Panc1 (cell line): ENCODE measurements at regions not wholly inside any gene's neighbourhood (a gene's known extent, or its start where the extent isn't known, plus 50 kb on each side); places are given as distances from the start of the nearest gene placed in this dataset.

Experiments
- ATAC-seq: fragments of 200-7000 bp; cut with Tn5 transposase; 2 replicates; pipeline ENCODE4 v1.9.1; 2020; ENCODE audit warnings: mild to moderate bottlenecking, moderate library complexity
- BruUV-seq: library from RNA; stranded (reverse); fragments of 400-500 nt; replicated peaks from 2 replicates; lab custom pipeline; 2021; lab: Mats Ljungman, UMichigan
- CTCF ChIA-PET: fragments of 300-600 bp; sonication (Branson Sonifier 250); formaldehyde crosslinking; loops from one replicate; lab custom pipeline; 2022; ENCODE audit warnings: antibody characterized with exemption; lab: Charles Lee
- POLR2A ChIA-PET: fragments of 300-600 bp; sonication (Branson Sonifier 250); formaldehyde crosslinking; loops from one replicate; lab custom pipeline; 2022; ENCODE audit warnings: antibody characterized with exemption; lab: Charles Lee
- DNase-seq: peaks from one replicate; pipeline ENCODE4 v3.0.0-alpha.2; 2010; ENCODE audit warnings: low read depth, low spot score
- H3K27ac ChIP-seq: 2 replicates; pipeline ENCODE4 v1.5.1; 2011; ENCODE audit warnings: mild to moderate bottlenecking, low read length, inconsistent platforms
- H3K27me3 ChIP-seq: fragments of 200-500 bp; sonication (Bioruptor generic); 2 replicates; pipeline ENCODE4 v1.6.0; 2014; ENCODE audit warnings: low read length, inconsistent platforms; ENCODE audit not compliant: control insufficient read depth, insufficient read depth
- H3K36me3 ChIP-seq: fragments of 200-500 bp; sonication (Bioruptor generic); 2 replicates; pipeline ENCODE4 v1.5.1; 2014; ENCODE audit warnings: inconsistent platforms, mild to moderate bottlenecking, low read length, moderate library complexity; ENCODE audit not compliant: control insufficient read depth, insufficient read depth
- H3K4me1 ChIP-seq: 2 replicates; pipeline ENCODE4 v1.5.1; 2011; ENCODE audit warnings: inconsistent platforms, mild to moderate bottlenecking, low read length, moderate library complexity; ENCODE audit not compliant: control insufficient read depth, insufficient read depth
- H3K4me3 ChIP-seq, 2 experiments: 2 replicates each; pipeline ENCODE4 v1.5.1; 2011 to 2012; ENCODE audit warnings: low read depth in 2 of 2, low read length in 2 of 2, mild to moderate bottlenecking in 2 of 2, inconsistent platforms in 1 of 2, moderate library complexity in 1 of 2
- H3K9me3 ChIP-seq: fragments of 200-500 bp; sonication (Bioruptor generic); 2 replicates; pipeline ENCODE4 v1.5.1; 2014; ENCODE audit warnings: low read depth, mild to moderate bottlenecking, inconsistent platforms, low read length, moderate library complexity; ENCODE audit not compliant: control insufficient read depth, insufficient read depth
- POLR2AphosphoS5 ChIP-seq: IDR thresholded peaks from 2 replicates; pipeline ENCODE4 v1.6.1; 2012; ENCODE audit warnings: mild to moderate bottlenecking, low read depth, low read length, moderate library complexity
- SIN3A ChIP-seq: IDR thresholded peaks from 2 replicates; pipeline ENCODE4 v1.6.1; 2012; ENCODE audit warnings: low read depth, mild to moderate bottlenecking, low read length, moderate library complexity, borderline replicate concordance; ENCODE audit not compliant: insufficient read depth
- TCF7L2 ChIP-seq: IDR thresholded peaks from 2 replicates; pipeline ENCODE4 v1.6.1; 2011; ENCODE audit warnings: mild to moderate bottlenecking, low read depth, low read length, inconsistent platforms
- in situ Hi-C: cut with HindIII; loops from 2 replicates; pipeline ENCODE4 v1.10.0; 2016; ENCODE audit warnings: low sequenced_read_pairs, low pct_unique_long_range_greater_than_20kb
- intact Hi-C: fragments of 100-400 bp; cut with micrococcal nuclease; formaldehyde crosslinking; loops from one replicate; pipeline ENCODE4 v1.10.0; 2022; ENCODE audit not compliant: unreplicated experiment
- TF ChIP-seq, protein P1 (sequence below), 2 experiments: IDR thresholded peaks; 2 replicates each; pipeline ENCODE4 v1.6.1; 2011 to 2012; ENCODE audit warnings: low read depth in 2 of 2, control low read depth in 1 of 2, low read length in 1 of 2, mild to moderate bottlenecking in 1 of 2, moderate library complexity in 1 of 2; ENCODE audit not compliant: insufficient read depth in 1 of 2
- TF ChIP-seq, protein P2 (sequence below): fragments of 450-650 bp; IDR thresholded peaks from 2 replicates; pipeline ENCODE4 v1.5.1; 2017; ENCODE audit warnings: mild to moderate bottlenecking

DNA sequence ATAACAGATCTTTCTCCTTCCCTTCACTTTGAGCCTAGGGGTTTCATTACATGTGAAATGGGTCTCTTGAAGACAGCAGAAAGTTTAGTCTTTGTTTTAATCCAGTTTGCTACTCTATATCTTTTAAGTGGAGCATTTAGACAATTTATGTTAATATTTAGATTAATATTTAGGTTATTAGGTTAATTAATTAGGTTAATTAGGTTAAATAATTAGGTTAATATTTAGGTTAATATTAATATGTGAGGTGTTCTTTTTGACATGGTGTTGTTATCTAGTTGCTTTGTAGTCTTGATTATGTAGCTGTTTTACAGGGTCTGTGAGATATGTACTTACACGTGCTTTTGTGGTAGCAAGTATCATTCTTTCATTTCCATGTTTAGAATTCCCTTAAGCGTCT lies 312.9 kb downstream of the NEK10 start:
- ChIA-PET POLR2A (no interaction called here), CTCF (no interaction called here)
- no peak overlapping the region for H3K4me3 ChIP-seq
- no peaks in the 10 kb centered on the region for H3K4me1 ChIP-seq
- no peak overlapping the region for H3K27ac ChIP-seq
- no peak for DNase-seq
- 0 out of 2 replicates have a peak, but pooled peaks cover 2% of the 10 kb centered on the region for H3K27me3 ChIP-seq
- no TSS peak for BruUV-seq
- H3K9me3 ChIP-seq, result no peaks in the 10 kb centered on the region
- TF ChIP-seq TCF7L2, result no peak
- TF ChIP-seq SIN3A, result no peak
- TF ChIP-seq, protein P1, sequence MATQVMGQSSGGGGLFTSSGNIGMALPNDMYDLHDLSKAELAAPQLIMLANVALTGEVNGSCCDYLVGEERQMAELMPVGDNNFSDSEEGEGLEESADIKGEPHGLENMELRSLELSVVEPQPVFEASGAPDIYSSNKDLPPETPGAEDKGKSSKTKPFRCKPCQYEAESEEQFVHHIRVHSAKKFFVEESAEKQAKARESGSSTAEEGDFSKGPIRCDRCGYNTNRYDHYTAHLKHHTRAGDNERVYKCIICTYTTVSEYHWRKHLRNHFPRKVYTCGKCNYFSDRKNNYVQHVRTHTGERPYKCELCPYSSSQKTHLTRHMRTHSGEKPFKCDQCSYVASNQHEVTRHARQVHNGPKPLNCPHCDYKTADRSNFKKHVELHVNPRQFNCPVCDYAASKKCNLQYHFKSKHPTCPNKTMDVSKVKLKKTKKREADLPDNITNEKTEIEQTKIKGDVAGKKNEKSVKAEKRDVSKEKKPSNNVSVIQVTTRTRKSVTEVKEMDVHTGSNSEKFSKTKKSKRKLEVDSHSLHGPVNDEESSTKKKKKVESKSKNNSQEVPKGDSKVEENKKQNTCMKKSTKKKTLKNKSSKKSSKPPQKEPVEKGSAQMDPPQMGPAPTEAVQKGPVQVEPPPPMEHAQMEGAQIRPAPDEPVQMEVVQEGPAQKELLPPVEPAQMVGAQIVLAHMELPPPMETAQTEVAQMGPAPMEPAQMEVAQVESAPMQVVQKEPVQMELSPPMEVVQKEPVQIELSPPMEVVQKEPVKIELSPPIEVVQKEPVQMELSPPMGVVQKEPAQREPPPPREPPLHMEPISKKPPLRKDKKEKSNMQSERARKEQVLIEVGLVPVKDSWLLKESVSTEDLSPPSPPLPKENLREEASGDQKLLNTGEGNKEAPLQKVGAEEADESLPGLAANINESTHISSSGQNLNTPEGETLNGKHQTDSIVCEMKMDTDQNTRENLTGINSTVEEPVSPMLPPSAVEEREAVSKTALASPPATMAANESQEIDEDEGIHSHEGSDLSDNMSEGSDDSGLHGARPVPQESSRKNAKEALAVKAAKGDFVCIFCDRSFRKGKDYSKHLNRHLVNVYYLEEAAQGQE (IDR thresholded peaks at IDR 0.05; ENCODE audit: insufficient read depth in 1 of 2, low read depth in 2 of 2, low read length in 1 of 2), result no peak
- no peak for TF ChIP-seq POLR2AphosphoS5
- TF ChIP-seq, protein P2, sequence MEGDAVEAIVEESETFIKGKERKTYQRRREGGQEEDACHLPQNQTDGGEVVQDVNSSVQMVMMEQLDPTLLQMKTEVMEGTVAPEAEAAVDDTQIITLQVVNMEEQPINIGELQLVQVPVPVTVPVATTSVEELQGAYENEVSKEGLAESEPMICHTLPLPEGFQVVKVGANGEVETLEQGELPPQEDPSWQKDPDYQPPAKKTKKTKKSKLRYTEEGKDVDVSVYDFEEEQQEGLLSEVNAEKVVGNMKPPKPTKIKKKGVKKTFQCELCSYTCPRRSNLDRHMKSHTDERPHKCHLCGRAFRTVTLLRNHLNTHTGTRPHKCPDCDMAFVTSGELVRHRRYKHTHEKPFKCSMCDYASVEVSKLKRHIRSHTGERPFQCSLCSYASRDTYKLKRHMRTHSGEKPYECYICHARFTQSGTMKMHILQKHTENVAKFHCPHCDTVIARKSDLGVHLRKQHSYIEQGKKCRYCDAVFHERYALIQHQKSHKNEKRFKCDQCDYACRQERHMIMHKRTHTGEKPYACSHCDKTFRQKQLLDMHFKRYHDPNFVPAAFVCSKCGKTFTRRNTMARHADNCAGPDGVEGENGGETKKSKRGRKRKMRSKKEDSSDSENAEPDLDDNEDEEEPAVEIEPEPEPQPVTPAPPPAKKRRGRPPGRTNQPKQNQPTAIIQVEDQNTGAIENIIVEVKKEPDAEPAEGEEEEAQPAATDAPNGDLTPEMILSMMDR, result no peak
- intact Hi-C loops (no loop called here), in situ Hi-C loops (no loop called here)
- no peak for ATAC-seq
- H3K36me3 ChIP-seq, result no peaks in the 10 kb centered on the region

DNA sequence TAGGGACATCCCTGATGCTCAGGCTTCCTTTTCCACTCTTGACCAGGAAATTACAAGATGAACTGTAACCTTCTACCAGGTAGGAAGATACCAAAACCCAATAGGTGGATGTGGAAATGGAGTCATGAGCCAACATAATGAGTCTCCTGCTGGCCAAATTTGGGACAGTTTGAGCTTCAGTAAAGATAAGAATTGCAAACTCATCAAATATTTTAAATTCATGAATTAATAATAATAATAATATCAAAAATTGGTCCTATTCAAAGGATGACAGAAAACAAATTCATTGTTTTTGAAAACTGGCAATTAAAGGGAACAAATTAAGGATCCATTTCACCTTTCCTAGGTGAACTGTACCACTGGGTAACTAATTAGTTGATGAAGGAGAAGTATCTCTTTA lies 309.7 kb downstream of the NEK10 start:
- no peaks in the 10 kb centered on the region for H3K9me3 ChIP-seq
- CTCF ChIA-PET, result no interaction called here
- in situ Hi-C loops (no loop called here), intact Hi-C loops (no loop called here)
- H3K4me1 ChIP-seq, result no peaks in the 10 kb centered on the region
- no peak for TF ChIP-seq POLR2AphosphoS5
- TF ChIP-seq, protein P1 (IDR thresholded peaks at IDR 0.05; ENCODE audit: insufficient read depth in 1 of 2, low read depth in 2 of 2, low read length in 1 of 2), result no peak
- no peak for TF ChIP-seq SIN3A
- TF ChIP-seq, protein P2, result no peak
- no peak for TF ChIP-seq TCF7L2
- H3K4me3 ChIP-seq, result no peak overlapping the region
- H3K36me3 ChIP-seq, result no peaks in the 10 kb centered on the region
- POLR2A ChIA-PET, result no interaction called here
- no TSS peak for BruUV-seq
- DNase-seq (no peak), ATAC-seq (no peak)
- H3K27ac ChIP-seq, result no peak overlapping the region
- 0 out of 2 replicates have a peak, but pooled peaks cover 2% of the 10 kb centered on the region for H3K27me3 ChIP-seq
